Type B pancreatic cell (in vitro differentiated cells): ENCODE measurements at regions not wholly inside any gene's neighbourhood (a gene's known extent, or its start where the extent isn't known, plus 50 kb on each side); places are given as distances from the start of the nearest gene placed in this dataset.
"Not testable (repeated sequence)": the region's sequence is repeated elsewhere in the genome, so short reads cannot be mapped to it uniquely, and the experiment has no call there.

Experiments used
- DNase-seq: peaks from one replicate; pipeline ENCODE4 v3.0.0; 2021; ENCODE audit warnings: mixed read lengths; ENCODE audit not compliant: unreplicated experiment; ENCODE audit errors: extremely low spot score
- H3K27ac Mint-ChIP-seq: 2 replicates; pipeline ENCODE4 v1.8.0; 2021; ENCODE audit warnings: mild to moderate bottlenecking, mixed read lengths
- H3K27me3 Mint-ChIP-seq: 2 replicates; pipeline ENCODE4 v1.8.0; 2021; ENCODE audit warnings: mixed read lengths
- H3K36me3 Mint-ChIP-seq: 2 replicates; pipeline ENCODE4 v1.8.0; 2021; ENCODE audit warnings: mixed read lengths
- H3K4me1 Mint-ChIP-seq: one replicate; pipeline ENCODE4 v1.8.0; 2021; ENCODE audit warnings: mixed read lengths; ENCODE audit not compliant: unreplicated experiment
- H3K4me3 Mint-ChIP-seq: 2 replicates; pipeline ENCODE4 v1.8.0; 2021; ENCODE audit warnings: mild to moderate bottlenecking, mixed read lengths
- H3K9me3 Mint-ChIP-seq: 2 replicates; pipeline ENCODE4 v1.8.0; 2021; ENCODE audit warnings: mixed read lengths
- CTCF ChIP-seq: fragments of 200-600 bp; sonication (generic); conservative IDR thresholded peaks from 2 replicates; pipeline ENCODE4 v1.5.0; 2021; ENCODE audit warnings: antibody characterized with exemption, mild to moderate bottlenecking

- H3K4me1 Mint-ChIP-seq, DNase-seq, H3K4me3 Mint-ChIP-seq, H3K36me3 Mint-ChIP-seq, H3K27ac Mint-ChIP-seq, H3K27me3 Mint-ChIP-seq: not testable (repeated sequence)
- peaks cover 15% of the 10 kb centered on the region for H3K9me3 Mint-ChIP-seq
Observed at GRCh38 chr15:88965097-88965496, 51.9 kb upstream of the MFGE8 start.

- no peak for TF ChIP-seq CTCF
- Mint-ChIP-seq H3K27ac (no peak overlapping the region), H3K4me3 (no peak overlapping the region), H3K36me3 (no peaks in the 10 kb centered on the region), H3K9me3 (peaks cover 9% of the 10 kb centered on the region), H3K4me1 (no peaks in the 10 kb centered on the region), H3K27me3 (no peaks in the 10 kb centered on the region)
- no peak for DNase-seq
Observed at GRCh38 chr15:88970232-88970631, 57.1 kb upstream of the MFGE8 start.

- Mint-ChIP-seq H3K4me3 (no peak overlapping the region), H3K27me3 (no peaks in the 10 kb centered on the region), H3K4me1 (no peaks in the 10 kb centered on the region), H3K36me3 (no peaks in the 10 kb centered on the region), H3K27ac (no peak overlapping the region), H3K9me3 (peaks cover 9% of the 10 kb centered on the region)
- DNase-seq: no peak
- TF ChIP-seq CTCF: no peak
Observed at GRCh38 chr15:88974392-88974791, 61.2 kb upstream of the MFGE8 start.

GRCh38 chr15:88975891-88976290, 62.7 kb upstream of the MFGE8 start:
- Mint-ChIP-seq H3K27me3 (no peaks in the 10 kb centered on the region), H3K4me3 (no peak overlapping the region), H3K9me3 (no peaks in the 10 kb centered on the region), H3K27ac (no peak overlapping the region), H3K36me3 (no peaks in the 10 kb centered on the region), H3K4me1 (no peaks in the 10 kb centered on the region)
- no peak for TF ChIP-seq CTCF
- DNase-seq: no peak

- H3K4me1 Mint-ChIP-seq: no peaks in the 10 kb centered on the region
- no peak overlapping the region for H3K27ac Mint-ChIP-seq
- no peaks in the 10 kb centered on the region for H3K27me3 Mint-ChIP-seq
- DNase-seq: no peak
- no peak overlapping the region for H3K4me3 Mint-ChIP-seq
- no peak for TF ChIP-seq CTCF
- H3K36me3 Mint-ChIP-seq: no peaks in the 10 kb centered on the region
- no peaks in the 10 kb centered on the region for H3K9me3 Mint-ChIP-seq
Observed at GRCh38 chr15:88976656-88977055, 63.5 kb upstream of the MFGE8 start.

- H3K9me3 Mint-ChIP-seq: no peaks in the 10 kb centered on the region
- peaks cover 4% of the 10 kb centered on the region for H3K4me1 Mint-ChIP-seq
- H3K36me3 Mint-ChIP-seq: no peaks in the 10 kb centered on the region
- no peaks in the 10 kb centered on the region for H3K27me3 Mint-ChIP-seq
- no peak overlapping the region for H3K4me3 Mint-ChIP-seq
- TF ChIP-seq CTCF: no peak
- DNase-seq: no peak
- no peak overlapping the region for H3K27ac Mint-ChIP-seq
Observed at GRCh38 chr15:88979674-88980073, 66.5 kb upstream of the MFGE8 start.
